ENCODE measurements at regions not wholly inside any gene's neighbourhood (a gene's known extent, or its start where the extent isn't known, plus 50 kb on each side); places are given as distances from the start of the nearest gene placed in this dataset.

GRCh38 chr20:24388828-24389380 lies 80.5 kb upstream of the SYNDIG1 start:
- Histone ChIP-seq H3K4me2 (no peak overlapping the region), H3K27ac (no peak overlapping the region), H3K4me3 (no peak overlapping the region), H3K9me3 (no peaks in the 10 kb centered on the region), H3K4me1 (no peaks in the 10 kb centered on the region)
- DNase-seq (ENCODE audit: low read depth in 1 of 2, low spot score in 1 of 2) (no peak), ATAC-seq (no peak), FAIRE-seq (no peak)
- WGBS (ENCODE audit: missing lambda C conversion rate) = 33% methylated on average over 8 of the region's 8 CpGs
- ChIA-PET POLR2A (no interaction called here), CTCF (interaction anchor here (1.4 kb wide), 1 partner anchor 31 kb away, joined by 3 read pairs; no protein-coding TSS in a partner anchor)
- TF ChIP-seq, protein P1, sequence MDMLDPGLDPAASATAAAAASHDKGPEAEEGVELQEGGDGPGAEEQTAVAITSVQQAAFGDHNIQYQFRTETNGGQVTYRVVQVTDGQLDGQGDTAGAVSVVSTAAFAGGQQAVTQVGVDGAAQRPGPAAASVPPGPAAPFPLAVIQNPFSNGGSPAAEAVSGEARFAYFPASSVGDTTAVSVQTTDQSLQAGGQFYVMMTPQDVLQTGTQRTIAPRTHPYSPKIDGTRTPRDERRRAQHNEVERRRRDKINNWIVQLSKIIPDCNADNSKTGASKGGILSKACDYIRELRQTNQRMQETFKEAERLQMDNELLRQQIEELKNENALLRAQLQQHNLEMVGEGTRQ (IDR thresholded peaks at IDR 0.05) = no peak
- TF ChIP-seq CHD2 (IDR thresholded peaks at IDR 0.05; ENCODE audit: low read length, partially characterized antibody) (no peak), NPAS2 (CRISPR knock-in tag; IDR thresholded peaks at IDR 0.05; ENCODE audit: borderline replicate concordance) (no peak), HOXA7 (CRISPR knock-in tag; IDR thresholded peaks at IDR 0.05) (no peak), EHF (CRISPR knock-in tag; IDR thresholded peaks at IDR 0.05) (no peak), CHD4 (IDR thresholded peaks at IDR 0.05; ENCODE audit: borderline replicate concordance) (no peak), RAD21 (conservative IDR thresholded peaks at IDR 0.05 in 1 of 2, IDR thresholded peaks at IDR 0.05 in 1 of 2) (no peak)

GRCh38 chr20:24385547-24385946 lies 83.9 kb upstream of the SYNDIG1 start:
- ChIA-PET POLR2A (no interaction called here), CTCF (interaction anchor here (1.7 kb wide), 1 partner anchor 10 kb away, joined by 5 read pairs; no protein-coding TSS in a partner anchor)
- DNase-seq (ENCODE audit: low read depth in 1 of 2, low spot score in 1 of 2) (no peak), ATAC-seq (no peak), FAIRE-seq (no peak)
- Histone ChIP-seq H3K27ac (no peak overlapping the region), H3K4me1 (no peaks in the 10 kb centered on the region), H3K4me2 (no peak overlapping the region), H3K4me3 (no peak overlapping the region), H3K9me3 (no peaks in the 10 kb centered on the region)
- 45% methylated on average over 5 of the region's 5 CpGs for WGBS (ENCODE audit: missing lambda C conversion rate)
- TF ChIP-seq CHD4 (IDR thresholded peaks at IDR 0.05; ENCODE audit: borderline replicate concordance) (no peak), RCOR1 (IDR thresholded peaks at IDR 0.05; ENCODE audit: low read depth, low read length) (no peak), CEBPB (IDR thresholded peaks at IDR 0.05) (no peak), TP53 (CRISPR knock-in tag; IDR thresholded peaks at IDR 0.05) (no peak), PHF8 (IDR thresholded peaks at IDR 0.05; ENCODE audit: borderline replicate concordance, low read depth) (no peak), ZNF302 (CRISPR knock-in tag; IDR thresholded peaks at IDR 0.05) (no peak), HES2 (IDR thresholded peaks at IDR 0.05) (no peak), NPAS2 (CRISPR knock-in tag; IDR thresholded peaks at IDR 0.05; ENCODE audit: borderline replicate concordance) (no peak), HEYL (CRISPR knock-in tag; IDR thresholded peaks at IDR 0.05) (no peak), ATOH8 (CRISPR knock-in tag; IDR thresholded peaks at IDR 0.05; ENCODE audit: low read depth) (no peak)
- TF ChIP-seq, protein P1 (IDR thresholded peaks at IDR 0.05) = no peak
- TF ChIP-seq, protein P2, sequence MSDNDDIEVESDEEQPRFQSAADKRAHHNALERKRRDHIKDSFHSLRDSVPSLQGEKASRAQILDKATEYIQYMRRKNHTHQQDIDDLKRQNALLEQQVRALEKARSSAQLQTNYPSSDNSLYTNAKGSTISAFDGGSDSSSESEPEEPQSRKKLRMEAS (IDR thresholded peaks at IDR 0.05) = no peak

DNA sequence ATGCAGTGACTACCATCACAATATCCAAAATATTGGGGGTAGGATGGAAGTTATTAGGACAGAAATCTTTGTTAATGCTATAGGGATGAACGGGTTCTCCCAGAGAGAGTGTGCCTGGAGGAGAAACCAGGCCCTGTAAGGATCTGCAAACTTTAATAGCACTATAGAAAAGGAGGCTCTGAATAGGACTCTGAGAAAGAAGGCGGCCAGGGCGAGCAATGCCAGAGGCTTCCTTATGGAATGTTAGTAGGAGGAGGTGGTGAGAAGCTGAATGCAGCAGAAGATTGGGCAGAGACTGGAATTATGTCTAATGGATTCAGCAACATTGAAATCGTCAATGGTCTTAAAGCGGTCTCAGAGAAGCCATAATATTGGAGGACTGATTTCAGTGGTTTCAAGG lies 84.6 kb upstream of the SYNDIG1 start:
- H3K4me1 ChIP-seq = peaks cover 1% of the 10 kb centered on the region; the same call in 2 of the 3 replicates
- H3K27ac ChIP-seq = no peak overlapping the region
- no peak overlapping the region for H3K4me2 ChIP-seq
- FAIRE-seq = no peak
- no peak for DNase-seq (ENCODE audit: low read depth in 1 of 2, low spot score in 1 of 2)
- H3K4me3 ChIP-seq = no peak overlapping the region
- H3K9me3 ChIP-seq = no peaks in the 10 kb centered on the region
- ChIA-PET POLR2A (no interaction called here), CTCF (interaction anchor here (1.7 kb wide), 1 partner anchor 11 kb away, joined by 5 read pairs; no protein-coding TSS in a partner anchor)
- 45% methylated on average over 5 of the region's 5 CpGs for WGBS (ENCODE audit: missing lambda C conversion rate)
- no peak for ATAC-seq
- TF ChIP-seq MYC (IDR thresholded peaks at IDR 0.05; ENCODE audit: borderline replicate concordance, low read length) (no peak), PBX3 (IDR thresholded peaks at IDR 0.05) (no peak), ESRRA (IDR thresholded peaks at IDR 0.05; ENCODE audit: borderline replicate concordance, low read length) (no peak), EHMT2 (IDR thresholded peaks at IDR 0.05; ENCODE audit: low read depth) (no peak), HOXB13 (CRISPR knock-in tag; IDR thresholded peaks at IDR 0.05; ENCODE audit: low read depth) (no peak), CTCF (IDR thresholded peaks at IDR 0.05) (no peak), CBX8 (IDR thresholded peaks at IDR 0.05) (no peak), SREBF2 (IDR thresholded peaks at IDR 0.05) (no peak), TP53 (CRISPR knock-in tag; IDR thresholded peaks at IDR 0.05) (no peak), FOSL2 (IDR thresholded peaks at IDR 0.05) (no peak), FOSL2 (CRISPR knock-in tag; IDR thresholded peaks at IDR 0.05) (no peak), CHD4 (IDR thresholded peaks at IDR 0.05; ENCODE audit: borderline replicate concordance) (no peak), RAD21 (conservative IDR thresholded peaks at IDR 0.05 in 1 of 2, IDR thresholded peaks at IDR 0.05 in 1 of 2) (no peak), RFX5 (IDR thresholded peaks at IDR 0.05) (no peak)
- TF ChIP-seq, protein P1 (IDR thresholded peaks at IDR 0.05) = no peak

All from A549 (cell line).